WTC11 (cell line): ENCODE measurements at regions not wholly inside any gene's neighbourhood (a gene's known extent, or its start where the extent isn't known, plus 50 kb on each side); places are given as distances from the start of the nearest gene placed in this dataset.

Experiments used
- ATAC-seq: fragments of 200-7000 bp; cut with Tn5 transposase; 2 replicates; pipeline ENCODE4 v1.10.0; 2021; ENCODE audit warnings: mild to moderate bottlenecking, moderate library complexity
- CTCF ChIA-PET: fragments of 300-600 bp; sonication (Branson Sonifier 250); formaldehyde crosslinking; loops from one replicate; lab custom pipeline; 2021; ENCODE audit warnings: antibody characterized with exemption; lab: Charles Lee
- POLR2A ChIA-PET: fragments of 350-600 bp; sonication (Branson Sonifier 250); formaldehyde crosslinking; loops from one replicate; lab custom pipeline; 2021; ENCODE audit warnings: antibody characterized with exemption; lab: Charles Lee
- DNase-seq: peaks from one replicate; pipeline ENCODE4 v3.0.0; 2021; ENCODE audit warnings: low spot score
- H3K27ac Mint-ChIP-seq: 2 replicates; pipeline ENCODE4 v1.8.0; 2021; ENCODE audit warnings: mixed read lengths
- H3K27me3 Mint-ChIP-seq: 2 replicates; pipeline ENCODE4 v1.8.0; 2021; ENCODE audit warnings: low read depth, mild to moderate bottlenecking, moderate library complexity, mixed read lengths
- H3K36me3 Mint-ChIP-seq: 2 replicates; pipeline ENCODE4 v1.8.0; 2021; ENCODE audit warnings: mixed read lengths
- H3K4me1 Mint-ChIP-seq: 2 replicates; pipeline ENCODE4 v1.8.0; 2022; ENCODE audit warnings: mixed read lengths
- H3K4me3 Mint-ChIP-seq: 2 replicates; pipeline ENCODE4 v1.8.0; 2021; ENCODE audit warnings: mild to moderate bottlenecking, moderate library complexity, mixed read lengths
- H3K9me3 Mint-ChIP-seq: 2 replicates; pipeline ENCODE4 v1.8.0; 2021; ENCODE audit warnings: mixed read lengths
- AFF4 ChIP-seq: sonication (generic); formaldehyde crosslinking; IDR thresholded peaks from 2 replicates; pipeline ENCODE4 v1.8.1; 2023; ENCODE audit warnings: mild to moderate bottlenecking, missing genetic modification reagents, borderline replicate concordance
- ATF1 ChIP-seq: sonication (generic); formaldehyde crosslinking; IDR thresholded peaks from 2 replicates; pipeline ENCODE4 v1.8.1; 2023; ENCODE audit warnings: mild to moderate bottlenecking, moderate library complexity, missing genetic modification reagents
- ATF6 ChIP-seq: sonication (generic); formaldehyde crosslinking; IDR thresholded peaks from 2 replicates; pipeline ENCODE4 v1.8.1; 2023; ENCODE audit warnings: mild to moderate bottlenecking, missing genetic modification reagents
- CTCF ChIP-seq: fragments of 200-600 bp; IDR thresholded peaks from 2 replicates; pipeline ENCODE4 v1.8.0; 2022; ENCODE audit warnings: antibody characterized with exemption
- E2F1 ChIP-seq: sonication (generic); formaldehyde crosslinking; IDR thresholded peaks from 2 replicates; pipeline ENCODE4 v1.8.0; 2022; ENCODE audit warnings: mild to moderate bottlenecking, missing genetic modification reagents
- EMX1 ChIP-seq: fragments of 250-450 bp; sonication (Bioruptor Pico); IDR thresholded peaks from 2 replicates; pipeline ENCODE4 v1.8.0; 2021; ENCODE audit warnings: mild to moderate bottlenecking
- ESRRA ChIP-seq: sonication (generic); formaldehyde crosslinking; IDR thresholded peaks from 2 replicates; pipeline ENCODE4 v1.8.1; 2022; ENCODE audit warnings: mild to moderate bottlenecking, missing genetic modification reagents, borderline replicate concordance
- ETV6 ChIP-seq: sonication (generic); formaldehyde crosslinking; IDR thresholded peaks from 2 replicates; pipeline ENCODE4 v1.8.1; 2022; ENCODE audit warnings: mild to moderate bottlenecking, missing genetic modification reagents
- FOXP1 ChIP-seq: sonication (generic); formaldehyde crosslinking; IDR thresholded peaks from 2 replicates; pipeline ENCODE4 v1.8.0; 2022; ENCODE audit warnings: missing genetic modification reagents, mild to moderate bottlenecking, moderate library complexity, borderline replicate concordance
- JUN ChIP-seq: sonication (generic); formaldehyde crosslinking; IDR thresholded peaks from 2 replicates; pipeline ENCODE4 v1.8.0; 2023; ENCODE audit warnings: mild to moderate bottlenecking, missing genetic modification reagents
- MAX ChIP-seq: sonication (generic); formaldehyde crosslinking; IDR thresholded peaks from 2 replicates; pipeline ENCODE4 v1.8.0; 2022; ENCODE audit warnings: mild to moderate bottlenecking, missing genetic modification reagents
- MXD4 ChIP-seq: fragments of 250-450 bp; sonication (Bioruptor Pico); IDR thresholded peaks from 2 replicates; pipeline ENCODE4 v1.8.0; 2021; ENCODE audit warnings: mild to moderate bottlenecking, moderate library complexity, borderline replicate concordance
- NFE2L1 ChIP-seq: sonication (generic); formaldehyde crosslinking; IDR thresholded peaks from 2 replicates; pipeline ENCODE4 v1.8.1; 2023; ENCODE audit warnings: missing genetic modification reagents
- NR1H2 ChIP-seq: sonication (generic); formaldehyde crosslinking; IDR thresholded peaks from 2 replicates; pipeline ENCODE4 v1.9.0; 2021; ENCODE audit warnings: mild to moderate bottlenecking, moderate library complexity, missing genetic modification reagents
- OVOL2 ChIP-seq: fragments of 250-450 bp; sonication (Bioruptor Pico); IDR thresholded peaks from 2 replicates; pipeline ENCODE4 v1.9.0; 2021; ENCODE audit warnings: mild to moderate bottlenecking, borderline replicate concordance
- SMAD3 ChIP-seq: sonication (generic); formaldehyde crosslinking; IDR thresholded peaks from 2 replicates; pipeline ENCODE4 v1.8.0; 2022; ENCODE audit warnings: missing genetic modification reagents, mild to moderate bottlenecking, borderline replicate concordance
- SP1 ChIP-seq: sonication (generic); formaldehyde crosslinking; conservative IDR thresholded peaks from 2 replicates; pipeline ENCODE4 v1.8.1; 2022; ENCODE audit warnings: missing genetic modification reagents
- ZNF263 ChIP-seq: sonication (generic); formaldehyde crosslinking; IDR thresholded peaks from 2 replicates; pipeline ENCODE4 v1.8.1; 2022; ENCODE audit warnings: low read depth, mild to moderate bottlenecking, moderate library complexity, missing genetic modification reagents
- TF ChIP-seq, protein P1 (sequence below): sonication (generic); formaldehyde crosslinking; IDR thresholded peaks from 2 replicates; pipeline ENCODE4 v1.8.0; 2022; ENCODE audit warnings: mild to moderate bottlenecking, missing genetic modification reagents
- TF ChIP-seq, protein P2 (sequence below): fragments of 250-450 bp; sonication (Bioruptor Pico); IDR thresholded peaks from 2 replicates; pipeline ENCODE4 v2.1.2; 2022; ENCODE audit warnings: mild to moderate bottlenecking, moderate library complexity
- TF ChIP-seq, protein P3 (sequence below): sonication (generic); formaldehyde crosslinking; IDR thresholded peaks from 2 replicates; pipeline ENCODE4 v1.8.0; 2023; ENCODE audit warnings: mild to moderate bottlenecking, missing genetic modification reagents

DNA sequence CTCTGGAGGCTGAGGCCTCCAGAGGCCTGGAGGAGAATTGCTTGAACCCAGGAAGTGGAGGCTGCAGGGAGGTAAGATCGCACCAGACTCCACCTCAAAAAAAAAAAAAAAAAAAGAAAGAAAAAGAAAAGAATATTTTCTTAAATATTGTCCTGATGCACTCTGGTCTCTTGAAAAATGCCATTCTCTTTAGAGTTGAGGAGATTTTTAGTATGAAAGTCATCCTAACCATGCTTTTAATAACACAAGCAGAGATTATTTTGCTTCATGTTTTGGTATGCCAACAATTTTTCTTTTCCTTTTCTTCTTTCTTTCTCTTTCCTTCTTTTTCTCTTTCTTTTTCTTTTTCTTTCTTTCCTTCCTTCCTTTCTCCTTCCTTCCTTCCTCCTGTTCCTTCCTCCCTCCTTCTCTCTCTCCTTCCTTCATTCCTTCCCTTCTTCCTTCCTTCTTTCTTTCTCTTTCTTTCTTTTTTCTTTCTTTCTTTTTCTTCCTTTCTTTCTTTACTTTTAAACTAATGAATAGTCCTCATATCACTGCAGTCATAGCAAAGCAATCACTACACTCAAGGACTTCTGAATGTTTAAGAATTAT, 116.9 kb upstream of the CCNH start:
- Mint-ChIP-seq H3K36me3 (no peaks in the 10 kb centered on the region), H3K4me1 (0 out of 2 replicates have a peak, but pooled peaks cover 4% of the 10 kb centered on the region), H3K4me3 (no peak overlapping the region), H3K27ac (no peak overlapping the region), H3K9me3 (no peaks in the 10 kb centered on the region), H3K27me3 (no peaks in the 10 kb centered on the region)
- DNase-seq (no peak), ATAC-seq (no peak)
- CTCF ChIA-PET: interaction anchor here (1.0 kb wide), 1 partner anchor 13 kb away, joined by 4 read pairs; no protein-coding TSS in a partner anchor
- POLR2A ChIA-PET: no interaction called here
- TF ChIP-seq MXD4 (CRISPR knock-in tag): no peak
- TF ChIP-seq ETV6 (CRISPR knock-in tag): no peak
- no peak for TF ChIP-seq ATF1 (CRISPR knock-in tag)
- no peak for TF ChIP-seq NFE2L1 (CRISPR knock-in tag)
- TF ChIP-seq, protein P1, sequence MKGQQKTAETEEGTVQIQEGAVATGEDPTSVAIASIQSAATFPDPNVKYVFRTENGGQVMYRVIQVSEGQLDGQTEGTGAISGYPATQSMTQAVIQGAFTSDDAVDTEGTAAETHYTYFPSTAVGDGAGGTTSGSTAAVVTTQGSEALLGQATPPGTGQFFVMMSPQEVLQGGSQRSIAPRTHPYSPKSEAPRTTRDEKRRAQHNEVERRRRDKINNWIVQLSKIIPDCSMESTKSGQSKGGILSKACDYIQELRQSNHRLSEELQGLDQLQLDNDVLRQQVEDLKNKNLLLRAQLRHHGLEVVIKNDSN (CRISPR knock-in tag): no peak
- TF ChIP-seq EMX1 (CRISPR knock-in tag): no peak
- no peak for TF ChIP-seq ATF6 (CRISPR knock-in tag)

DNA sequence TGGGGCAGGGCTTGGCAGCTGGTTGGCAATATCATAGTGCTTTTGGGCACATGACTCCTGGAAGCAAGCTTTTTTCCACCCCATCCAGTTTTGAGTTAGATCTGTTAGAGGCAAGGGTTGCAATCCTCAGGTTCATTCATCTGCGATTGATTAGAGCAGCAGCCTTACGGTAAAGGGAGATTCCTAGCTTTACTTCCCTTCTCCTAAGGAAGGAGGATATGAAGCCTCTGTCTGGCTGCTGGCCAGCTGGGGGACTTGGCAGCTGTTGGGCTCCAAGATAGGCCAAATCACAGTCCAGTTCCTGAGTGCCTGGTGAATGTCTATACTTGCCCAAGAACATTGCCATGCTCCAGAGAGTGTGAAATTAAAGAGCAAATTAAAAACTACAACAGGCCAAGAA, 113.4 kb upstream of the CCNH start:
- Mint-ChIP-seq H3K4me1 (0 out of 2 replicates have a peak, but pooled peaks cover 4% of the 10 kb centered on the region), H3K27me3 (no peaks in the 10 kb centered on the region), H3K9me3 (peaks cover 6% of the 10 kb centered on the region; the same call in 1 of the 2 replicates), H3K27ac (no peak overlapping the region), H3K36me3 (no peaks in the 10 kb centered on the region), H3K4me3 (no peak overlapping the region)
- ChIA-PET CTCF (no interaction called here), POLR2A (no interaction called here)
- DNase-seq: no peak
- ATAC-seq: no peak; the same call in 1 of the 2 replicates
- TF ChIP-seq SMAD3 (CRISPR knock-in tag) (no peak), SP1 (CRISPR knock-in tag) (no peak), JUN (CRISPR knock-in tag) (no peak), FOXP1 (CRISPR knock-in tag) (no peak), E2F1 (CRISPR knock-in tag) (no peak), OVOL2 (CRISPR knock-in tag) (no peak), ESRRA (CRISPR knock-in tag) (no peak), NR1H2 (CRISPR knock-in tag) (no peak), ZNF263 (CRISPR knock-in tag) (no peak), AFF4 (CRISPR knock-in tag) (no peak), MAX (no peak), ATF1 (CRISPR knock-in tag) (no peak), CTCF (no peak)
- TF ChIP-seq, protein P2, sequence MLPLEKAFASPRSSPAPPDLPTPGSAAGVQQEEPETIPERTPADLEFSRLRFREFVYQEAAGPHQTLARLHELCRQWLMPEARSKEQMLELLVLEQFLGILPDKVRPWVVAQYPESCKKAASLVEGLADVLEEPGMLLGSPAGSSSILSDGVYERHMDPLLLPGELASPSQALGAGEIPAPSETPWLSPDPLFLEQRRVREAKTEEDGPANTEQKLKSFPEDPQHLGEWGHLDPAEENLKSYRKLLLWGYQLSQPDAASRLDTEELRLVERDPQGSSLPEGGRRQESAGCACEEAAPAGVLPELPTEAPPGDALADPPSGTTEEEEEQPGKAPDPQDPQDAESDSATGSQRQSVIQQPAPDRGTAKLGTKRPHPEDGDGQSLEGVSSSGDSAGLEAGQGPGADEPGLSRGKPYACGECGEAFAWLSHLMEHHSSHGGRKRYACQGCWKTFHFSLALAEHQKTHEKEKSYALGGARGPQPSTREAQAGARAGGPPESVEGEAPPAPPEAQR (CRISPR knock-in tag): no peak
- TF ChIP-seq, protein P3, sequence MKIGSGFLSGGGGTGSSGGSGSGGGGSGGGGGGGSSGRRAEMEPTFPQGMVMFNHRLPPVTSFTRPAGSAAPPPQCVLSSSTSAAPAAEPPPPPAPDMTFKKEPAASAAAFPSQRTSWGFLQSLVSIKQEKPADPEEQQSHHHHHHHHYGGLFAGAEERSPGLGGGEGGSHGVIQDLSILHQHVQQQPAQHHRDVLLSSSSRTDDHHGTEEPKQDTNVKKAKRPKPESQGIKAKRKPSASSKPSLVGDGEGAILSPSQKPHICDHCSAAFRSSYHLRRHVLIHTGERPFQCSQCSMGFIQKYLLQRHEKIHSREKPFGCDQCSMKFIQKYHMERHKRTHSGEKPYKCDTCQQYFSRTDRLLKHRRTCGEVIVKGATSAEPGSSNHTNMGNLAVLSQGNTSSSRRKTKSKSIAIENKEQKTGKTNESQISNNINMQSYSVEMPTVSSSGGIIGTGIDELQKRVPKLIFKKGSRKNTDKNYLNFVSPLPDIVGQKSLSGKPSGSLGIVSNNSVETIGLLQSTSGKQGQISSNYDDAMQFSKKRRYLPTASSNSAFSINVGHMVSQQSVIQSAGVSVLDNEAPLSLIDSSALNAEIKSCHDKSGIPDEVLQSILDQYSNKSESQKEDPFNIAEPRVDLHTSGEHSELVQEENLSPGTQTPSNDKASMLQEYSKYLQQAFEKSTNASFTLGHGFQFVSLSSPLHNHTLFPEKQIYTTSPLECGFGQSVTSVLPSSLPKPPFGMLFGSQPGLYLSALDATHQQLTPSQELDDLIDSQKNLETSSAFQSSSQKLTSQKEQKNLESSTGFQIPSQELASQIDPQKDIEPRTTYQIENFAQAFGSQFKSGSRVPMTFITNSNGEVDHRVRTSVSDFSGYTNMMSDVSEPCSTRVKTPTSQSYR (CRISPR knock-in tag): no peak
